ENCODE measurements at regions not wholly inside any gene's neighbourhood (a gene's known extent, or its start where the extent isn't known, plus 50 kb on each side); places are given as distances from the start of the nearest gene placed in this dataset.

GRCh38 chr3:145639003-145639606 lies 521.9 kb downstream of the PLOD2 start:
- ATAC-seq (no peak), DNase-seq (no peak)
- no peak overlapping the region for H3K4me3 ChIP-seq
- no peaks in the 10 kb centered on the region for H3K9me3 ChIP-seq
- no peak overlapping the region for H3K27ac ChIP-seq
- intact Hi-C loops (cut with DNase I): no loop called here
- H3K36me3 ChIP-seq: no peaks in the 10 kb centered on the region
- H3K4me1 ChIP-seq: no peaks in the 10 kb centered on the region
- TF ChIP-seq CTCF (IDR thresholded peaks at IDR 0.05): no peak
- no peaks in the 10 kb centered on the region for H3K27me3 ChIP-seq (ENCODE audit: low read depth)

GRCh38 chr3:145639875-145640274 lies 521.1 kb downstream of the PLOD2 start:
- no peak for TF ChIP-seq CTCF (IDR thresholded peaks at IDR 0.05)
- no peak overlapping the region for H3K27ac ChIP-seq
- H3K36me3 ChIP-seq: no peaks in the 10 kb centered on the region
- DNase-seq: no peak
- no peak for ATAC-seq
- H3K9me3 ChIP-seq: no peaks in the 10 kb centered on the region
- H3K27me3 ChIP-seq (ENCODE audit: low read depth): no peaks in the 10 kb centered on the region
- no peak overlapping the region for H3K4me3 ChIP-seq
- no peaks in the 10 kb centered on the region for H3K4me1 ChIP-seq
- intact Hi-C loops (cut with DNase I): no loop called here

- intact Hi-C loops (cut with DNase I): no loop called here
- H3K36me3 ChIP-seq: no peaks in the 10 kb centered on the region
- DNase-seq: no peak
- H3K4me1 ChIP-seq: no peaks in the 10 kb centered on the region
- no peak overlapping the region for H3K4me3 ChIP-seq
- ATAC-seq: no peak
- no peaks in the 10 kb centered on the region for H3K27me3 ChIP-seq (ENCODE audit: low read depth)
- H3K27ac ChIP-seq: no peak overlapping the region
- no peak for TF ChIP-seq CTCF (IDR thresholded peaks at IDR 0.05)
- no peaks in the 10 kb centered on the region for H3K9me3 ChIP-seq
Observed at GRCh38 chr3:145648396-145648795, 512.6 kb downstream of the PLOD2 start.

- Histone ChIP-seq H3K9me3 (no peaks in the 10 kb centered on the region), H3K4me1 (no peaks in the 10 kb centered on the region), H3K36me3 (no peaks in the 10 kb centered on the region), H3K27me3 (ENCODE audit: low read depth) (no peaks in the 10 kb centered on the region), H3K4me3 (no peak overlapping the region), H3K27ac (no peak overlapping the region)
- intact Hi-C loops (cut with DNase I): no loop called here
- DNase-seq (no peak), ATAC-seq (no peak)
- no peak for TF ChIP-seq CTCF (IDR thresholded peaks at IDR 0.05)
Observed at GRCh38 chr3:145649368-145649887, 511.6 kb downstream of the PLOD2 start.

GRCh38 chr3:145650170-145650569 lies 510.8 kb downstream of the PLOD2 start:
- DNase-seq: no peak
- H3K4me3 ChIP-seq: no peak overlapping the region
- no peaks in the 10 kb centered on the region for H3K36me3 ChIP-seq
- TF ChIP-seq CTCF (IDR thresholded peaks at IDR 0.05): no peak
- no peaks in the 10 kb centered on the region for H3K9me3 ChIP-seq
- intact Hi-C loops (cut with DNase I): no loop called here
- no peaks in the 10 kb centered on the region for H3K4me1 ChIP-seq
- ATAC-seq: no peak
- H3K27ac ChIP-seq: no peak overlapping the region
- H3K27me3 ChIP-seq (ENCODE audit: low read depth): no peaks in the 10 kb centered on the region

Data from lower lobe of right lung (tissue), 2 donors.